ENCODE measurements at regions not wholly inside any gene's neighbourhood (a gene's known extent, or its start where the extent isn't known, plus 50 kb on each side); places are given as distances from the start of the nearest gene placed in this dataset.

DNA sequence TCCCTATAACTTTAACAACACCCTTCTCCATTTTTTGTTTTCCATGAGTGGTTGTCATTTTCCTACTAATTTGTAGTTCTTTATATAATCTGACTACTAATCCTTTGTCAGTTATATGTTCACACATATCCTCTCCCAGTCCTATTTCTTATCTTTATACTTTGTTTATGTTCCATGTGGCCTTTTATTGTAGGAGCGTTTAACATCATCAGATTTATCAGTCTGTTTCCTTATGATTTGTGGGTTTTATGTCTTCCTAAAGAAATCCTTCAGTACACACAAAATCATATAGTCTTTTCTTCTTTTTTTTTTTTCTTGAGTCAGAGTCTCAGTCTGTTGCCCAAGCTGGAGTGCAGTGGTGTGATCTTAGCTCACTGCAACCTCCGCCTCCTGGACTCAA lies 204.9 kb upstream of the SPRY1 start:
- no peak for DNase-seq
- no peak for TF ChIP-seq CTCF (IDR thresholded peaks at IDR 0.05; ENCODE audit: borderline replicate concordance)
- no peaks in the 10 kb centered on the region for H3K9me3 ChIP-seq (replicated peaks)
- intact Hi-C loops (cut with micrococcal nuclease): no loop called here
- H3K4me3 ChIP-seq: no peak overlapping the region
- no peaks in the 10 kb centered on the region for H3K4me1 ChIP-seq
- no peaks in the 10 kb centered on the region for H3K27me3 ChIP-seq (ENCODE audit: low read depth)
- no peak overlapping the region for H3K27ac ChIP-seq (replicated peaks)
- no peaks in the 10 kb centered on the region for H3K36me3 ChIP-seq

GRCh38 chr4:123193802-123194367 lies 202.7 kb upstream of the SPRY1 start:
- intact Hi-C loops (cut with micrococcal nuclease): no loop called here
- TF ChIP-seq CTCF (IDR thresholded peaks at IDR 0.05; ENCODE audit: borderline replicate concordance): no peak
- no peaks in the 10 kb centered on the region for H3K27me3 ChIP-seq (ENCODE audit: low read depth)
- H3K4me3 ChIP-seq: no peak overlapping the region
- H3K27ac ChIP-seq (replicated peaks): no peak overlapping the region
- H3K4me1 ChIP-seq: no peaks in the 10 kb centered on the region
- no peak for DNase-seq
- H3K9me3 ChIP-seq (replicated peaks): no peaks in the 10 kb centered on the region
- no peaks in the 10 kb centered on the region for H3K36me3 ChIP-seq

DNA sequence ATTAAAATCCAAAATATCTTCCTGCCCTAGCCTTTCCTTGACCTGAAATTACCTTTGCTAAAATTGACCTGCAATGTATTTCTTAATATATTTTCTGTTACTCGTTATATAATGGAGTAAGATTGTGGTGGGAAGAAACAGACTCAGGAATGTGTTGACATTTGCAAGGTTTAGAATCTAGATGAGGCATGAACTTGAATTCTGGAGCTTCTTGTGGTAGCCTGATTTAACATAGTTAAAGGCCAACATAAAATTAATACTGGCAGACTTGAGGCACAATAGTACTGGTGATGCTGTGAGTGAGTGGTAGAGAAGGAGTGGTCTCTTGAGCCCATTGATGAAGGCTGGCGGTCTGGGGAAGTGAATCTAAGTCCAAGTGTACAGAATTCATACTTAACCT lies 197.9 kb upstream of the SPRY1 start:
- intact Hi-C loops (cut with micrococcal nuclease): no loop called here
- TF ChIP-seq CTCF (IDR thresholded peaks at IDR 0.05; ENCODE audit: borderline replicate concordance): no peak

GRCh38 chr4:123200051-123200940 lies 196.3 kb upstream of the SPRY1 start:
- H3K4me3 ChIP-seq: no peak overlapping the region
- no peaks in the 10 kb centered on the region for H3K27me3 ChIP-seq (ENCODE audit: low read depth)
- no peak for DNase-seq
- no peak for TF ChIP-seq CTCF (IDR thresholded peaks at IDR 0.05; ENCODE audit: borderline replicate concordance)
- no peaks in the 10 kb centered on the region for H3K36me3 ChIP-seq
- no peak overlapping the region for H3K27ac ChIP-seq (replicated peaks)
- peaks cover 7% of the 10 kb centered on the region for H3K4me1 ChIP-seq
- H3K9me3 ChIP-seq (replicated peaks): no peaks in the 10 kb centered on the region
- intact Hi-C loops (cut with micrococcal nuclease): no loop called here

More for the DNA sequence above, 197.9 kb upstream of the SPRY1 start:
- Histone ChIP-seq H3K27me3 (ENCODE audit: low read depth) (no peaks in the 10 kb centered on the region), H3K36me3 (no peaks in the 10 kb centered on the region), H3K4me3 (no peak overlapping the region), H3K9me3 (replicated peaks) (no peaks in the 10 kb centered on the region), H3K4me1 (peaks cover 7% of the 10 kb centered on the region), H3K27ac (replicated peaks) (no peak overlapping the region)
- no peak for DNase-seq

- Histone ChIP-seq H3K4me3 (no peak overlapping the region), H3K9me3 (replicated peaks) (no peaks in the 10 kb centered on the region), H3K27ac (replicated peaks) (no peak overlapping the region), H3K27me3 (ENCODE audit: low read depth) (no peaks in the 10 kb centered on the region), H3K4me1 (peaks cover 7% of the 10 kb centered on the region), H3K36me3 (no peaks in the 10 kb centered on the region)
- no peak for DNase-seq
- TF ChIP-seq CTCF (IDR thresholded peaks at IDR 0.05; ENCODE audit: borderline replicate concordance): no peak
- intact Hi-C loops (cut with micrococcal nuclease): no loop called here
Observed at GRCh38 chr4:123204737-123205136, 191.9 kb upstream of the SPRY1 start.

Data from left ventricle myocardium inferior (tissue), 1 donor.